ENCODE measurements at regions not wholly inside any gene's neighbourhood (a gene's known extent, or its start where the extent isn't known, plus 50 kb on each side); places are given as distances from the start of the nearest gene placed in this dataset.

DNA sequence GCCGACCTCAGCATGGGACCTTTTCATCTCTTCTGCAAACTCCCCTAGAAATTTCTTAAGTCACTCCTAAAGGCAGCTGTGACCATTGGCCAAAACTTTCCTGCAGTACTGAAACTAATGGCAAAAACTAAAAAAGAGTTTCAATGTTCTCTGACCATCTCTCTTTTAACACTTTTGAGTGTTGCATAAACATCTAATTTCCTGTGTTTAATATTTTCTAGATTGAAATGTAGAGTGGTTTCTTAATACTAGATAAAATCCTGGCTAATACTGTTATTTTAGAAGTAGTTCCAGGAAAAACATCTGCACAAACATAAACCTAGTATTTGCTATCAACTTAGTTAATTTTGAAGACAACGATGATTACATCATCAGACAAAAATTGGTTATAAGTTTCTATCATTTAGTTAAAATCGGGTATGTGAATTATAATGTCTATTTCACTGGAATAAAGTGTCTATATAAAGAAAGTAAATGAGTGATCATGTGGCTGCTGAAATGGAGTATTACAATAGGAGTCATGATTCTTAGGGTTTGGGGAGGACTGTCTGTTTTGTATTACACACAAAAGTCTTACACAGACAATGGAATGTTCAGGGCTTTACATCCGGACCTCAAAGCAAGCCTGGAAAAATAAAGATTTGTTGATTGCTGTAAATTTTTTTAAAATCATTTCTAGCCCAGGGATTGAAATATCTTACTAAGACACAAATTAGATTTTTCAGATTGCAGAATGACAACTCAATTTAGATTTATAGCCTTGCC is 1323.4 kb downstream of the C4orf33 start:
- no peak for DNase-seq (ENCODE audit: extremely low spot score, unreplicated experiment)
- Mint-ChIP-seq H3K27me3 (ENCODE audit: unreplicated experiment) (no peaks in the 10 kb centered on the region), H3K36me3 (ENCODE audit: unreplicated experiment) (no peaks in the 10 kb centered on the region), H3K4me3 (ENCODE audit: unreplicated experiment) (no peak overlapping the region), H3K9me3 (ENCODE audit: unreplicated experiment) (peaks cover 3% of the 10 kb centered on the region), H3K27ac (ENCODE audit: unreplicated experiment) (no peak overlapping the region), H3K4me1 (ENCODE audit: unreplicated experiment) (peaks cover 6% of the 10 kb centered on the region)
- TF ChIP-seq, protein P1, sequence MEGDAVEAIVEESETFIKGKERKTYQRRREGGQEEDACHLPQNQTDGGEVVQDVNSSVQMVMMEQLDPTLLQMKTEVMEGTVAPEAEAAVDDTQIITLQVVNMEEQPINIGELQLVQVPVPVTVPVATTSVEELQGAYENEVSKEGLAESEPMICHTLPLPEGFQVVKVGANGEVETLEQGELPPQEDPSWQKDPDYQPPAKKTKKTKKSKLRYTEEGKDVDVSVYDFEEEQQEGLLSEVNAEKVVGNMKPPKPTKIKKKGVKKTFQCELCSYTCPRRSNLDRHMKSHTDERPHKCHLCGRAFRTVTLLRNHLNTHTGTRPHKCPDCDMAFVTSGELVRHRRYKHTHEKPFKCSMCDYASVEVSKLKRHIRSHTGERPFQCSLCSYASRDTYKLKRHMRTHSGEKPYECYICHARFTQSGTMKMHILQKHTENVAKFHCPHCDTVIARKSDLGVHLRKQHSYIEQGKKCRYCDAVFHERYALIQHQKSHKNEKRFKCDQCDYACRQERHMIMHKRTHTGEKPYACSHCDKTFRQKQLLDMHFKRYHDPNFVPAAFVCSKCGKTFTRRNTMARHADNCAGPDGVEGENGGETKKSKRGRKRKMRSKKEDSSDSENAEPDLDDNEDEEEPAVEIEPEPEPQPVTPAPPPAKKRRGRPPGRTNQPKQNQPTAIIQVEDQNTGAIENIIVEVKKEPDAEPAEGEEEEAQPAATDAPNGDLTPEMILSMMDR (IDR thresholded peaks at IDR 0.05): no peak

DNA sequence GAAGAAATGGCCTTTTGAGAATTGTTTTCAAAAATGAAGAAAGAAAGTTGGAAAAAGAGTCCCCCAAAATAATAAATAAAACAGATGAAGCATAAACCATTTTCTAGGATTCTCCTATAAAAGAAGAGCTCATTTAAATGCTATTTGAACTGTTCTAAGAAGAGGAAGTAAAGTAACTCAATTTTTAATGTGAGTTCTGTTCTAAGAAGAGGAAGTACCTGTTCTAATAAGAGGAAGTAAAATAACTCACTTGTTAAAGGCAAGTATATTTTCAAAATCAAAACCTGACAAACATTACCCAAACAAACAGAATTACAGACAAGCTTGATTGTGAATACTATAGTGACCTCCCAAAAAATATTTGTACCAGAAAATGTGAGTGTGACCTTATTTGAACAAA is 1326.3 kb downstream of the C4orf33 start:
- Mint-ChIP-seq H3K27ac (ENCODE audit: unreplicated experiment) (no peak overlapping the region), H3K4me3 (ENCODE audit: unreplicated experiment) (no peak overlapping the region), H3K27me3 (ENCODE audit: unreplicated experiment) (no peaks in the 10 kb centered on the region), H3K36me3 (ENCODE audit: unreplicated experiment) (no peaks in the 10 kb centered on the region), H3K9me3 (ENCODE audit: unreplicated experiment) (peaks cover 3% of the 10 kb centered on the region), H3K4me1 (ENCODE audit: unreplicated experiment) (peaks cover 6% of the 10 kb centered on the region)
- TF ChIP-seq, protein P1 (IDR thresholded peaks at IDR 0.05): no peak
- DNase-seq (ENCODE audit: extremely low spot score, unreplicated experiment): no peak

DNA sequence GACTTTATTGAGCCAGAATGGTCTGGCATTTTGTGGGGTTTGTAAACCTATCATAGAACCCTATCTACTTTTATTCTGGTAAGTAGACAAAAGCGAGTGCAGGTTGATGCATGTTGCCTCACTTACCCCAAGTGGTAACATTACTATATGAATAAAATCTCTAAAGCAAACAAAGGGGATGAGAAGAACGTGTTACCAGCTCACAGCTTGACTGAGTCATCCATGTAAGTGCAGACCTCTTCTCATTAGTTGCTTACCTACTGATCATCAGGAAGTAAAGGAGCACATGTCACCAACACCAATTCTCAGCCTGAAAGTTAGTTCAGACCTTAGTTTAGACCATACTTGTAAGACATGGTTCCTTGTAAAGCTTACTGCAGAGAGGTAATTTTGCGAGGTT is 1328.3 kb downstream of the C4orf33 start:
- no peaks in the 10 kb centered on the region for H3K36me3 Mint-ChIP-seq (ENCODE audit: unreplicated experiment)
- no peak overlapping the region for H3K27ac Mint-ChIP-seq (ENCODE audit: unreplicated experiment)
- H3K4me3 Mint-ChIP-seq (ENCODE audit: unreplicated experiment): no peak overlapping the region
- no peak for DNase-seq (ENCODE audit: extremely low spot score, unreplicated experiment)
- H3K4me1 Mint-ChIP-seq (ENCODE audit: unreplicated experiment): peaks cover 1% of the 10 kb centered on the region
- H3K9me3 Mint-ChIP-seq (ENCODE audit: unreplicated experiment): peaks cover 3% of the 10 kb centered on the region
- H3K27me3 Mint-ChIP-seq (ENCODE audit: unreplicated experiment): no peaks in the 10 kb centered on the region
- TF ChIP-seq, protein P1 (IDR thresholded peaks at IDR 0.05): no peak

DNA sequence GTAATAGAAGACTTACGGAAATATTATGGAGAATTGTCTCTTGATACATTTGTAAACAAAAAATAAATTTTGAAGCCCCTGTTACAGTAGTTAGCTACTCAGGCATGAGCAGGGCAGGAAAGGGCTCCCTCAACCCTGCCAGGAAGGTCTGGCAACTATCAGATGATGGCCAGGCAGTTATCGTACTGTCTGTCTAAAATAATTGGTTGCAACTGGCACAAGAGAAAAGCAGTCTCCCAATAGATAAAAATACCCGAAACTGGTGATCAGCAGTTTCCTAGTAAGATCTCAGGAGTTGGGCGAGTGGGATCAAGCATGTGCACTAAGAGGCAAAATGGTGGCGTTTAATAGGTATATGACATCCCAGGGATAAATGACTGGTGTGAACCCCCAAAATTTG is 1336.3 kb downstream of the C4orf33 start:
- H3K27ac Mint-ChIP-seq (ENCODE audit: unreplicated experiment): no peak overlapping the region
- H3K4me3 Mint-ChIP-seq (ENCODE audit: unreplicated experiment): no peak overlapping the region
- H3K9me3 Mint-ChIP-seq (ENCODE audit: unreplicated experiment): no peaks in the 10 kb centered on the region
- TF ChIP-seq, protein P1 (IDR thresholded peaks at IDR 0.05): no peak
- H3K27me3 Mint-ChIP-seq (ENCODE audit: unreplicated experiment): no peaks in the 10 kb centered on the region
- no peak for DNase-seq (ENCODE audit: extremely low spot score, unreplicated experiment)
- H3K4me1 Mint-ChIP-seq (ENCODE audit: unreplicated experiment): no peaks in the 10 kb centered on the region
- H3K36me3 Mint-ChIP-seq (ENCODE audit: unreplicated experiment): no peaks in the 10 kb centered on the region

DNA sequence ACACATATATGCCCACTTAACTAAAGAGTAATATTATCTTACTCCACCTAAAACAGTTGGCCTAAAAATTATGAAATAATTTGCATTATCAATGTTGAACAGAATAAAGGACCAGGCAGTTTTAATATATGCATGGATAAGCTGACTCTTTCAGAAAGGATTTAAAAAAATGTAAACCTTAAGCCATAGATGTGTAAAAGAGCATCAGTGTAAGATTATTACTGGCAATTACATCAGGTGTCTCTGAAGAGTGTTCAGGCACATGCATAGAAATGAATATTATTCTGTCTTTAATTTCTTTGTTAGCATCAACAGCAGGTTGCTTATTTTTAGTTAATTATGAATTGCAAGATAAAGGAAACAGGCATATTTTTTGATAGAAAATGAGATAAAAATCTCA is 1353.8 kb downstream of the C4orf33 start:
- Mint-ChIP-seq H3K9me3 (ENCODE audit: unreplicated experiment) (peaks cover 20% of the 10 kb centered on the region), H3K27me3 (ENCODE audit: unreplicated experiment) (peaks cover 2% of the 10 kb centered on the region), H3K4me3 (ENCODE audit: unreplicated experiment) (no peak overlapping the region), H3K36me3 (ENCODE audit: unreplicated experiment) (peaks cover 2% of the 10 kb centered on the region), H3K27ac (ENCODE audit: unreplicated experiment) (no peak overlapping the region), H3K4me1 (ENCODE audit: unreplicated experiment) (no peaks in the 10 kb centered on the region)
- TF ChIP-seq, protein P1 (IDR thresholded peaks at IDR 0.05): no peak
- DNase-seq (ENCODE audit: extremely low spot score, unreplicated experiment): no peak
